Memory B cell (primary cell): ENCODE measurements at regions not wholly inside any gene's neighbourhood (a gene's known extent, or its start where the extent isn't known, plus 50 kb on each side); places are given as distances from the start of the nearest gene placed in this dataset.
"Not testable (repeated sequence)": the region's sequence is repeated elsewhere in the genome, so short reads cannot be mapped to it uniquely, and the experiment has no call there.

ENCODE experiments used
- ATAC-seq: fragments of 150-1000 bp; cut with Tn5 transposase; 2 replicates; pipeline ENCODE4 v1.10.0; 2021; ENCODE audit warnings: low read depth, mild to moderate bottlenecking, moderate library complexity
- DNase-seq, 2 donors: peaks; one replicate each; pipeline ENCODE4 v3.0.0; 2022; ENCODE audit warnings: low spot score in 2 of 2
- H3K27ac Mint-ChIP-seq: one replicate; pipeline ENCODE4 v1.8.0; 2022; ENCODE audit warnings: mild to moderate bottlenecking, moderate library complexity, mixed read lengths
- H3K27me3 Mint-ChIP-seq: one replicate; pipeline ENCODE4 v1.8.0; 2022; ENCODE audit warnings: mixed read lengths
- H3K36me3 Mint-ChIP-seq: one replicate; pipeline ENCODE4 v1.8.0; 2022; ENCODE audit warnings: mild to moderate bottlenecking, mixed read lengths
- H3K4me1 Mint-ChIP-seq: one replicate; pipeline ENCODE4 v1.8.0; 2022; ENCODE audit warnings: mixed read lengths
- H3K4me3 Mint-ChIP-seq: one replicate; pipeline ENCODE4 v1.8.0; 2022; ENCODE audit warnings: mild to moderate bottlenecking, moderate library complexity, mixed read lengths
- H3K9me3 Mint-ChIP-seq: one replicate; pipeline ENCODE4 v1.8.0; 2022; ENCODE audit warnings: mixed read lengths

- H3K9me3 Mint-ChIP-seq, result peaks cover 5% of the 10 kb centered on the region
- H3K27me3 Mint-ChIP-seq, result peaks cover 10% of the 10 kb centered on the region
- peaks cover 2% of the 10 kb centered on the region for H3K36me3 Mint-ChIP-seq
- DNase-seq, result no peak
- H3K4me1 Mint-ChIP-seq, result peaks cover 4% of the 10 kb centered on the region
- H3K4me3 Mint-ChIP-seq, result no peak overlapping the region
- no peak for ATAC-seq
- H3K27ac Mint-ChIP-seq, result no peak overlapping the region
These were observed 109.9 kb downstream of the GLRX3 start for GRCh38 chr10:130246113-130246512.

- peaks cover 2% of the 10 kb centered on the region for H3K36me3 Mint-ChIP-seq
- no peak overlapping the region for H3K4me3 Mint-ChIP-seq
- peaks cover 2% of the 10 kb centered on the region for H3K9me3 Mint-ChIP-seq
- H3K27me3 Mint-ChIP-seq, result peaks cover 6% of the 10 kb centered on the region
- H3K27ac Mint-ChIP-seq, result no peak overlapping the region
- DNase-seq (no peak), ATAC-seq (no peak)
- H3K4me1 Mint-ChIP-seq, result no peaks in the 10 kb centered on the region
These were observed 113.9 kb downstream of the GLRX3 start for GRCh38 chr10:130250127-130250526.

- no peak for ATAC-seq
These were observed 115.6 kb downstream of the GLRX3 start for GRCh38 chr10:130251766-130252165.

GRCh38 chr10:130254243-130254642, 118.1 kb downstream of the GLRX3 start:
- no peaks in the 10 kb centered on the region for H3K4me1 Mint-ChIP-seq
- no peak overlapping the region for H3K4me3 Mint-ChIP-seq
- no peak for DNase-seq

More at GRCh38 chr10:130251766-130252165, 115.6 kb downstream of the GLRX3 start:
- Mint-ChIP-seq H3K4me3 (no peak overlapping the region), H3K27ac (no peak overlapping the region), H3K4me1 (no peaks in the 10 kb centered on the region), H3K9me3 (peaks cover 2% of the 10 kb centered on the region), H3K36me3 (peaks cover 2% of the 10 kb centered on the region), H3K27me3 (peaks cover 2% of the 10 kb centered on the region)
- no peak for DNase-seq

GRCh38 chr10:130254662-130255061, 118.5 kb downstream of the GLRX3 start:
- ATAC-seq (no peak), DNase-seq (no peak)

More at GRCh38 chr10:130254243-130254642, 118.1 kb downstream of the GLRX3 start:
- ATAC-seq, result no peak
- Mint-ChIP-seq H3K36me3 (peaks cover 2% of the 10 kb centered on the region), H3K27me3 (peaks cover 2% of the 10 kb centered on the region), H3K9me3 (no peaks in the 10 kb centered on the region), H3K27ac (no peak overlapping the region)

GRCh38 chr10:130255777-130256176, 119.6 kb downstream of the GLRX3 start:
- no peak overlapping the region for H3K4me3 Mint-ChIP-seq
- H3K36me3 Mint-ChIP-seq, result peaks cover 3% of the 10 kb centered on the region
- no peaks in the 10 kb centered on the region for H3K4me1 Mint-ChIP-seq
- ATAC-seq (no peak), DNase-seq (no peak)
- no peak overlapping the region for H3K27ac Mint-ChIP-seq
- H3K9me3 Mint-ChIP-seq, result no peaks in the 10 kb centered on the region
- no peaks in the 10 kb centered on the region for H3K27me3 Mint-ChIP-seq

More at GRCh38 chr10:130254662-130255061, 118.5 kb downstream of the GLRX3 start:
- Mint-ChIP-seq H3K27ac (no peak overlapping the region), H3K4me3 (no peak overlapping the region), H3K27me3 (peaks cover 2% of the 10 kb centered on the region), H3K4me1 (no peaks in the 10 kb centered on the region), H3K36me3 (peaks cover 2% of the 10 kb centered on the region), H3K9me3 (no peaks in the 10 kb centered on the region)

- ATAC-seq (no peak), DNase-seq (no peak)
- H3K9me3 Mint-ChIP-seq, result no peaks in the 10 kb centered on the region
- no peak overlapping the region for H3K27ac Mint-ChIP-seq
- H3K36me3 Mint-ChIP-seq, result peaks cover 3% of the 10 kb centered on the region
- H3K27me3 Mint-ChIP-seq, result no peaks in the 10 kb centered on the region
- H3K4me1 Mint-ChIP-seq, result no peaks in the 10 kb centered on the region
- no peak overlapping the region for H3K4me3 Mint-ChIP-seq
These were observed 121.7 kb downstream of the GLRX3 start for GRCh38 chr10:130257897-130258296.

GRCh38 chr10:130259380-130259779, 123.2 kb downstream of the GLRX3 start:
- no peak overlapping the region for H3K4me3 Mint-ChIP-seq
- DNase-seq (no peak), ATAC-seq (no peak)
- H3K27ac Mint-ChIP-seq, result no peak overlapping the region
- H3K27me3 Mint-ChIP-seq, result peaks cover 2% of the 10 kb centered on the region
- peaks cover 5% of the 10 kb centered on the region for H3K36me3 Mint-ChIP-seq
- peaks cover 2% of the 10 kb centered on the region for H3K9me3 Mint-ChIP-seq
- no peaks in the 10 kb centered on the region for H3K4me1 Mint-ChIP-seq

- ATAC-seq (no peak), DNase-seq (no peak)
- H3K4me1 Mint-ChIP-seq, result no peaks in the 10 kb centered on the region
- H3K36me3 Mint-ChIP-seq, result peaks cover 6% of the 10 kb centered on the region
- H3K9me3 Mint-ChIP-seq, result peaks cover 2% of the 10 kb centered on the region
- no peak overlapping the region for H3K27ac Mint-ChIP-seq
- no peak overlapping the region for H3K4me3 Mint-ChIP-seq
- H3K27me3 Mint-ChIP-seq, result peaks cover 3% of the 10 kb centered on the region
These were observed 125.1 kb downstream of the GLRX3 start for GRCh38 chr10:130261306-130261705.

- no peak overlapping the region for H3K4me3 Mint-ChIP-seq
- no peak for ATAC-seq
These were observed 125.6 kb downstream of the GLRX3 start for GRCh38 chr10:130261766-130262165.

GRCh38 chr10:130263289-130263688, 127.1 kb downstream of the GLRX3 start:
- Mint-ChIP-seq H3K4me3 (no peak overlapping the region), H3K4me1 (no peaks in the 10 kb centered on the region), H3K27ac (no peak overlapping the region), H3K36me3 (peaks cover 8% of the 10 kb centered on the region), H3K9me3 (peaks cover 2% of the 10 kb centered on the region), H3K27me3 (peaks cover 3% of the 10 kb centered on the region)
- DNase-seq (no peak), ATAC-seq (no peak)

More at GRCh38 chr10:130261766-130262165, 125.6 kb downstream of the GLRX3 start:
- DNase-seq, result no peak
- peaks cover 6% of the 10 kb centered on the region for H3K36me3 Mint-ChIP-seq
- no peaks in the 10 kb centered on the region for H3K4me1 Mint-ChIP-seq
- no peak overlapping the region for H3K27ac Mint-ChIP-seq
- peaks cover 3% of the 10 kb centered on the region for H3K27me3 Mint-ChIP-seq
- peaks cover 2% of the 10 kb centered on the region for H3K9me3 Mint-ChIP-seq

- peaks cover 3% of the 10 kb centered on the region for H3K27me3 Mint-ChIP-seq
- H3K36me3 Mint-ChIP-seq, result peaks cover 8% of the 10 kb centered on the region
- H3K9me3 Mint-ChIP-seq, result peaks cover 2% of the 10 kb centered on the region
- ATAC-seq (no peak), DNase-seq (no peak)
- no peak overlapping the region for H3K4me3 Mint-ChIP-seq
- no peaks in the 10 kb centered on the region for H3K4me1 Mint-ChIP-seq
- H3K27ac Mint-ChIP-seq, result no peak overlapping the region
These were observed 129.4 kb downstream of the GLRX3 start for GRCh38 chr10:130265542-130265941.

- H3K27me3 Mint-ChIP-seq, result peaks cover 5% of the 10 kb centered on the region
- no peaks in the 10 kb centered on the region for H3K4me1 Mint-ChIP-seq
- DNase-seq, result no peak
- no peak for ATAC-seq
- H3K9me3 Mint-ChIP-seq, result peaks cover 30% of the 10 kb centered on the region
- no peak overlapping the region for H3K27ac Mint-ChIP-seq
- peaks cover 15% of the 10 kb centered on the region for H3K36me3 Mint-ChIP-seq
- H3K4me3 Mint-ChIP-seq, result no peak overlapping the region
These were observed 146.5 kb downstream of the GLRX3 start for GRCh38 chr10:130282492-130283218.

GRCh38 chr10:130283219-130283545, 147.0 kb downstream of the GLRX3 start:
- Mint-ChIP-seq H3K4me1 (no peaks in the 10 kb centered on the region), H3K9me3 (peaks cover 33% of the 10 kb centered on the region), H3K36me3 (peaks cover 17% of the 10 kb centered on the region), H3K27me3 (peaks cover 8% of the 10 kb centered on the region), H3K27ac (no peak overlapping the region), H3K4me3 (no peak overlapping the region)
- DNase-seq, result no peak
- no peak for ATAC-seq

GRCh38 chr10:130295761-130296160, 159.6 kb downstream of the GLRX3 start:
- not testable (repeated sequence) for H3K27me3 Mint-ChIP-seq, H3K27ac Mint-ChIP-seq, H3K36me3 Mint-ChIP-seq, H3K4me1 Mint-ChIP-seq, H3K4me3 Mint-ChIP-seq, DNase-seq, ATAC-seq
- H3K9me3 Mint-ChIP-seq, result peaks cover 16% of the 10 kb centered on the region
